A549 (cell line): ENCODE measurements at regions not wholly inside any gene's neighbourhood (a gene's known extent, or its start where the extent isn't known, plus 50 kb on each side); places are given as distances from the start of the nearest gene placed in this dataset.

ENCODE experiments used
- POLR2A ChIP-seq: IDR thresholded peaks from 2 replicates; pipeline ENCODE4 v1.6.1; 2012; ENCODE audit warnings: mild to moderate bottlenecking, low read length
- RNF2 ChIP-seq: fragments of 200-600 bp; sonication (generic); IDR thresholded peaks from 2 replicates; pipeline ENCODE4 v1.6.1; 2016; ENCODE audit warnings: low read depth, mild to moderate bottlenecking, antibody characterized with exemption, moderate library complexity, borderline replicate concordance
- TF ChIP-seq, protein P1 (sequence below): fragments of >200 bp; sonication (Bioruptor Twin); formaldehyde crosslinking; IDR thresholded peaks from 3 replicates; pipeline ENCODE4 v1.5.1; 2016
- TF ChIP-seq, protein P2 (sequence below): fragments of 450-650 bp; IDR thresholded peaks from 2 replicates; pipeline ENCODE4 v1.6.1; 2014; ENCODE audit warnings: antibody characterized with exemption

DNA sequence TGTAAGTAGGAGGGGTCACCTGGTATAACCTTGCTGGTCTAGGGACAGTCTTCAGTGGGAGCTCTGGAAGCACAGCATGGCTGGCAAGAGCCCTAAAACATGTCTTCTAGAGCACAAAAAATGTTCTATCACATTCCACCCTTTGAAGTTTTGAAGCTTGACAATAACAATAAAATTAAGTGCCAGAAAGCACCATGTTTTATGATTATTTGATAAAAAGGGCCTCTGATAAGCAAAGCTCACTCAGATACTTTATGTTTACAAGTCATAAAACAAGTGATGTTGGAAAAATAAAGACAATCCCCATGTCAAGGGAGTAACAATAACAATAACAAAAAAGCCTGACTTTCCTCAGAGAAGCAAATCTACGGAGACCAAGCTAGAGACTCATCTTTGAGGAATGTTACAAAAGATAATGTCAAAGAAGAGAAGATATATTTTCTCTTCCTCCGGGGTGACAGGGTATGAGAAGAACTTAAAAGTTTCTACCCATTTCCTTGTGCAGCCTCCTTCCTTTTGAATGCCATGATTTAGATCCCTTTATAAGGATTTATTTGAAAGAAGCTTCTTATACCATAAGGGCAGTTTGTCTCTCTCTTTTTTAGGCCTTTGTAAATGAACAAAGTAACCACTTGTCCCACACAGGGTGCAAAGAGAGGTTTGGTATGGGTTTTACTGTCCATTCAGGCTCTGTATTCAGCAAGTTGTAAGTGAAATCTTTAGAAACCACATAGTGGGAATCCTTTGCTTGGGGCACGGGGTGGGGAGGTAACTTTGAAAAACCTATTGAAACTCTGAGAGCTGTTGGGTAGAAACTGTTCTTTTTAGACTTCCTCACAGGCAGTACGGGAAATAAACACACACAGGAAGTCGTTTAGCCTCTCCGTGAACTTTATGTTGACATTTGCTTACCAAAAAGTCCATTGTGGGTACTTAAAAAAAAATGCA is 109.6 kb upstream of the RBMS3 start:
- TF ChIP-seq RNF2 (no peak), POLR2A (no peak)
- TF ChIP-seq, protein P1, sequence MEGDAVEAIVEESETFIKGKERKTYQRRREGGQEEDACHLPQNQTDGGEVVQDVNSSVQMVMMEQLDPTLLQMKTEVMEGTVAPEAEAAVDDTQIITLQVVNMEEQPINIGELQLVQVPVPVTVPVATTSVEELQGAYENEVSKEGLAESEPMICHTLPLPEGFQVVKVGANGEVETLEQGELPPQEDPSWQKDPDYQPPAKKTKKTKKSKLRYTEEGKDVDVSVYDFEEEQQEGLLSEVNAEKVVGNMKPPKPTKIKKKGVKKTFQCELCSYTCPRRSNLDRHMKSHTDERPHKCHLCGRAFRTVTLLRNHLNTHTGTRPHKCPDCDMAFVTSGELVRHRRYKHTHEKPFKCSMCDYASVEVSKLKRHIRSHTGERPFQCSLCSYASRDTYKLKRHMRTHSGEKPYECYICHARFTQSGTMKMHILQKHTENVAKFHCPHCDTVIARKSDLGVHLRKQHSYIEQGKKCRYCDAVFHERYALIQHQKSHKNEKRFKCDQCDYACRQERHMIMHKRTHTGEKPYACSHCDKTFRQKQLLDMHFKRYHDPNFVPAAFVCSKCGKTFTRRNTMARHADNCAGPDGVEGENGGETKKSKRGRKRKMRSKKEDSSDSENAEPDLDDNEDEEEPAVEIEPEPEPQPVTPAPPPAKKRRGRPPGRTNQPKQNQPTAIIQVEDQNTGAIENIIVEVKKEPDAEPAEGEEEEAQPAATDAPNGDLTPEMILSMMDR, result no peak
- TF ChIP-seq, protein P2, sequence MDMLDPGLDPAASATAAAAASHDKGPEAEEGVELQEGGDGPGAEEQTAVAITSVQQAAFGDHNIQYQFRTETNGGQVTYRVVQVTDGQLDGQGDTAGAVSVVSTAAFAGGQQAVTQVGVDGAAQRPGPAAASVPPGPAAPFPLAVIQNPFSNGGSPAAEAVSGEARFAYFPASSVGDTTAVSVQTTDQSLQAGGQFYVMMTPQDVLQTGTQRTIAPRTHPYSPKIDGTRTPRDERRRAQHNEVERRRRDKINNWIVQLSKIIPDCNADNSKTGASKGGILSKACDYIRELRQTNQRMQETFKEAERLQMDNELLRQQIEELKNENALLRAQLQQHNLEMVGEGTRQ, result no peak
